ENCODE measurements at regions not wholly inside any gene's neighbourhood (a gene's known extent, or its start where the extent isn't known, plus 50 kb on each side); places are given as distances from the start of the nearest gene placed in this dataset.

DNA sequence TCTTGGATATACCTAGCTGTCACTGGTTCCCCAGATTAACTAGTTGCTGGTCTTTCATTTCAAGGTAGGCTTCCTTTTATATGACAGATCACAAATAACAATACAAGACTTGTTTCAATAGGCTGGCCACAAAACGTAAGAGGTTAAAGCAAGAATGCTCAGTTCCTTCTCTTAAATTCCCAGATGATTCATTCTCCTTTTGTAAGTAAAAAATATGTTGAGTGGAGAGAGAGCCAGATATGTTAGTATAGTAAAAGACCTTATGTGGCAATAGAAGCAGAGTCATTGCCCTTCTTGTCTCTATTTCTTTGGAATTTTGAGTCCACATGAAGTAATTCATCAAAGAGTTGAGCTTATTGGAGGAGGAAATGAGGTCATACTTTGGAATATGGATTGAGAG lies 939.0 kb upstream of the ATXN7L3B start:
- H2BK5ac ChIP-seq (ENCODE audit: low read depth, low read length): no peak overlapping the region
- no peak overlapping the region for H3K56ac ChIP-seq (replicated peaks; ENCODE audit: insufficient read length, low read depth, low read length)
- no peak overlapping the region for H4K5ac ChIP-seq (ENCODE audit: insufficient read length, low read depth, low read length)
- H2BK20ac ChIP-seq (ENCODE audit: low read length): no peak overlapping the region
- POLR2A ChIA-PET (ENCODE audit: partially characterized antibody): no interaction called here
- H3K27ac ChIP-seq (ENCODE audit: low read depth, low read length): no peak overlapping the region
- H3K4me2 ChIP-seq (ENCODE audit: insufficient read depth in 1 of 2, low read depth in 2 of 2, low read length in 2 of 2): no peak overlapping the region
- no peak overlapping the region for H3K4ac ChIP-seq (replicated peaks; ENCODE audit: insufficient read length, low read depth, low read length)
- H2BK12ac ChIP-seq (ENCODE audit: low read depth, low read length): no peak overlapping the region
- FAIRE-seq: no peak
- no peak for DNase-seq (ENCODE audit: low read depth in 1 of 2, low spot score in 2 of 2)
- no peak overlapping the region for H2AK5ac ChIP-seq (ENCODE audit: low read depth, low read length)
- no peaks in the 10 kb centered on the region for H3K36me3 ChIP-seq (ENCODE audit: control insufficient read depth in 2 of 4, insufficient read depth in 4 of 4, low read length in 3 of 4)
- no peak overlapping the region for H3K4me3 ChIP-seq (ENCODE audit: extremely low read depth in 1 of 4, insufficient read depth in 2 of 4, low read depth in 3 of 4, low read length in 4 of 4)
- TF ChIP-seq NANOG (IDR thresholded peaks at IDR 0.05; ENCODE audit: insufficient read depth, low read depth, low read length, poor library complexity, severe bottlenecking): no peak
- no peak for TF ChIP-seq RFX5 (IDR thresholded peaks at IDR 0.05; ENCODE audit: borderline replicate concordance, low read depth, low read length)
- TF ChIP-seq HDAC6 (IDR thresholded peaks at IDR 0.05; ENCODE audit: low read depth, low read length): no peak
- no peak for TF ChIP-seq TCF12 (IDR thresholded peaks at IDR 0.05; ENCODE audit: low read depth, low read length)
- TF ChIP-seq CREB1 (IDR thresholded peaks at IDR 0.05): no peak
- TF ChIP-seq POU5F1 (IDR thresholded peaks at IDR 0.05; ENCODE audit: low read depth, low read length): no peak
- no peak for TF ChIP-seq HDAC2 (IDR thresholded peaks at IDR 0.05; ENCODE audit: borderline replicate concordance in 1 of 2, low read depth in 2 of 2, low read length in 2 of 2)
- no peak overlapping the region for H2BK120ac ChIP-seq (replicated peaks; ENCODE audit: low read depth, low read length)
- H4K91ac ChIP-seq (replicated peaks; ENCODE audit: insufficient read length, low read length): no peak overlapping the region
- CTCF ChIA-PET (ENCODE audit: partially characterized antibody): no interaction called here
- no peaks in the 10 kb centered on the region for H3K23me2 ChIP-seq (ENCODE audit: low read depth, low read length)
- no peak overlapping the region for H3K14ac ChIP-seq (ENCODE audit: insufficient read length)
- H3K9me3 ChIP-seq (ENCODE audit: insufficient read depth in 2 of 2, low read depth in 1 of 2, low read length in 1 of 2): no peaks in the 10 kb centered on the region
- no peak overlapping the region for H3K18ac ChIP-seq (ENCODE audit: extremely low read depth, low read length)
- H2AFZ ChIP-seq (ENCODE audit: low read length): no peak overlapping the region
- no peaks in the 10 kb centered on the region for H4K20me1 ChIP-seq (replicated peaks in 1 of 2; ENCODE audit: control insufficient read depth in 1 of 2, insufficient read depth in 2 of 2, low read length in 2 of 2)
- no peak overlapping the region for H3K9ac ChIP-seq (replicated peaks in 1 of 4; ENCODE audit: extremely low read depth in 1 of 4, low read depth in 3 of 4, low read length in 3 of 4)
- no peaks in the 10 kb centered on the region for H3K27me3 ChIP-seq (replicated peaks in 1 of 4; ENCODE audit: control insufficient read depth in 3 of 4, extremely low read depth in 1 of 4, insufficient read depth in 3 of 4, low read length in 3 of 4)
- H3K4me1 ChIP-seq (replicated peaks in 1 of 4; ENCODE audit: control insufficient read depth in 3 of 4, insufficient read depth in 4 of 4, low read length in 3 of 4): no peaks in the 10 kb centered on the region; a peak in 1 of 7 replicates
- no peaks in the 10 kb centered on the region for H3K79me2 ChIP-seq (ENCODE audit: control insufficient read depth in 1 of 2, insufficient read depth in 2 of 2, low read length in 2 of 2)
- WGBS, 2 experiments (ENCODE audit: extremely low coverage in 1 of 2, insufficient coverage in 1 of 2, insufficient read length in 1 of 2, insufficient replicate concordance in 2 of 2, low coverage in 1 of 2, low lambda C conversion rate in 2 of 2, missing lambda C conversion rate in 1 of 2): 75% methylated on average over 1 of the region's 1 CpG; no CpG with 5 or more reads in 1 of the 2 experiments
- no peak overlapping the region for H4K8ac ChIP-seq (ENCODE audit: extremely low read depth, insufficient read depth, low read length)
- H2BK15ac ChIP-seq (ENCODE audit: low read length): no peak overlapping the region
- no peak overlapping the region for H3K23ac ChIP-seq (ENCODE audit: insufficient read length)
- no peaks in the 10 kb centered on the region for H3K79me1 ChIP-seq (ENCODE audit: low read depth, low read length)

Measured in H1 (cell line).